ENCODE measurements at regions not wholly inside any gene's neighbourhood (a gene's known extent, or its start where the extent isn't known, plus 50 kb on each side); places are given as distances from the start of the nearest gene placed in this dataset.

DNA sequence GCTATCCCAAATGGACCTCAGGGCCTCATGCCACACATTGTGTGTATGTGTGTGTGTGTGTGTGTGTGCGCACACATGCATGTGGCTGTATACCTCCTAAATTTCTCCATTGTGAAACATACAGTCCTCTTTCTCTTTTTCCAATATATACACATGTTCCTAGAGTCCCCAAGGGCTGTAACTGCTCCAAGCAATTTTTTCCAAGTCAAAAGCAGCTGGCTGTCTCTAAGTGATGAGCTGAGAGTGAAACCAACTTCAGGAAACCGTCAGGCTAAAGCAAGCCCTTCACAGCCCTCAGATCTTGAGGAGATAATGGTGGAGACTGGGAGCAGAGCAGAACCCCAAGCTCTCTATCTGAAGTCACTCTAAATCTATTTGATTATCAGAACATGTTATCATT lies 496.1 kb upstream of the DIPK2B start:
- H3K9me3 ChIP-seq (ENCODE audit: control insufficient read depth, insufficient read depth, low read depth, low read length): no peaks in the 10 kb centered on the region
- H3K4me3 ChIP-seq (ENCODE audit: low read depth in 2 of 2, low read length in 2 of 2): no peak overlapping the region
- ChIA-PET CTCF (no interaction called here), POLR2A (no interaction called here)
- TF ChIP-seq POLR2AphosphoS5 (IDR thresholded peaks at IDR 0.05; ENCODE audit: low read depth, low read length) (no peak), CTCF (IDR thresholded peaks at IDR 0.05) (no peak), REST (IDR thresholded peaks at IDR 0.05; ENCODE audit: insufficient read depth in 1 of 2, low read depth in 2 of 2, low read length in 1 of 2) (no peak), SIN3A (IDR thresholded peaks at IDR 0.05; ENCODE audit: borderline replicate concordance, insufficient read depth, low read depth, low read length) (no peak), TCF7L2 (IDR thresholded peaks at IDR 0.05; ENCODE audit: low read depth, low read length) (no peak)
- BruUV-seq (replicated peaks): no TSS peak
- H3K36me3 ChIP-seq (ENCODE audit: control insufficient read depth, insufficient read depth, low read length): no peaks in the 10 kb centered on the region
- H3K27ac ChIP-seq (ENCODE audit: low read length): no peak overlapping the region
- no peaks in the 10 kb centered on the region for H3K27me3 ChIP-seq (ENCODE audit: control insufficient read depth, insufficient read depth, low read length)
- intact Hi-C loops (cut with micrococcal nuclease; ENCODE audit: unreplicated experiment) (no loop called here), in situ Hi-C loops (cut with HindIII; ENCODE audit: low pct_unique_long_range_greater_than_20kb, low sequenced_read_pairs) (no loop called here)
- H3K4me1 ChIP-seq (ENCODE audit: control insufficient read depth, insufficient read depth, low read length): no peaks in the 10 kb centered on the region
- DNase-seq (ENCODE audit: low read depth, low spot score) (no peak), ATAC-seq (no peak)

DNA sequence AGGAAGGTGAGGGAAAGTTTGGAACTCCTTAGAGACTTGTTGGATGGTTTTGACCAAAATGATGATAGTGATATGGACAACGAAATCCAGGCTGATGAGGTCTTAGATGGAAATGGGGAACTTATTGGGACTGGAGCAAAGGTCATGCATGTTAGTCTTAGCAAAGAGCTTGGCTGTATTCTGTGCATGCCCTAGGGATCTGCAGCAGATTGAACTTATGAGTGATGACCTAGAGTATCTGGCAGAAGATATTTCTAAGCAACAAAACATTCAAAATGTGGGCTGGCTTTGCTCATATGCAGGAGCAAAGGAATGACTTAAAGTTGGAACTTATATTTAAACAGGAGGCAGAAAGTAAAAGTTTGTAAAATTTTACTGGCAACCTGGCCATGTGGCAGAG lies 489.3 kb upstream of the DIPK2B start:
- Histone ChIP-seq H3K4me3 (ENCODE audit: low read depth in 2 of 2, low read length in 2 of 2) (no peak overlapping the region), H3K27ac (ENCODE audit: low read length) (no peak overlapping the region), H3K27me3 (ENCODE audit: control insufficient read depth, insufficient read depth, low read length) (no peaks in the 10 kb centered on the region), H3K36me3 (ENCODE audit: control insufficient read depth, insufficient read depth, low read length) (no peaks in the 10 kb centered on the region), H3K9me3 (ENCODE audit: control insufficient read depth, insufficient read depth, low read depth, low read length) (no peaks in the 10 kb centered on the region), H3K4me1 (ENCODE audit: control insufficient read depth, insufficient read depth, low read length) (no peaks in the 10 kb centered on the region)
- POLR2A ChIA-PET: no interaction called here
- TF ChIP-seq TCF7L2 (IDR thresholded peaks at IDR 0.05; ENCODE audit: low read depth, low read length) (no peak), SIN3A (IDR thresholded peaks at IDR 0.05; ENCODE audit: borderline replicate concordance, insufficient read depth, low read depth, low read length) (no peak), REST (IDR thresholded peaks at IDR 0.05; ENCODE audit: insufficient read depth in 1 of 2, low read depth in 2 of 2, low read length in 1 of 2) (no peak), CTCF (IDR thresholded peaks at IDR 0.05) (no peak), POLR2AphosphoS5 (IDR thresholded peaks at IDR 0.05; ENCODE audit: low read depth, low read length) (no peak)
- no TSS peak for BruUV-seq (replicated peaks)
- intact Hi-C loops (cut with micrococcal nuclease; ENCODE audit: unreplicated experiment) (no loop called here), in situ Hi-C loops (cut with HindIII; ENCODE audit: low pct_unique_long_range_greater_than_20kb, low sequenced_read_pairs) (no loop called here)
- CTCF ChIA-PET: no interaction called here
- ATAC-seq: no peak
- DNase-seq (ENCODE audit: low read depth, low spot score): no peak

Data from Panc1 (cell line).